ENCODE measurements at regions not wholly inside any gene's neighbourhood (a gene's known extent, or its start where the extent isn't known, plus 50 kb on each side); places are given as distances from the start of the nearest gene placed in this dataset.

GRCh38 chr3:84885199-84885882, 73.4 kb upstream of the CADM2 start:
- TF ChIP-seq POLR2A (IDR thresholded peaks at IDR 0.05) (no peak), CTCF (IDR thresholded peaks at IDR 0.05) (no peak), POLR2AphosphoS5 (IDR thresholded peaks at IDR 0.05) (no peak), EP300 (IDR thresholded peaks at IDR 0.05) (no peak)

Measured in gastroesophageal sphincter (tissue), 3 donors.